Right lobe of liver (tissue), 4 donors: ENCODE measurements at regions not wholly inside any gene's neighbourhood (a gene's known extent, or its start where the extent isn't known, plus 50 kb on each side); places are given as distances from the start of the nearest gene placed in this dataset.

Experiments used
- CTCF ChIP-seq, 4 donors: fragments of 200-600 bp in 3 of 4; fragments of 450-650 bp in 1 of 4; IDR thresholded peaks; one replicate each; pipeline versions ENCODE4 v1.5.1 to v1.8.0; 2016 to 2022; ENCODE audit warnings: antibody characterized with exemption in 4 of 4, mild to moderate bottlenecking in 2 of 4
- POLR2A ChIP-seq: fragments of 450-650 bp; IDR thresholded peaks from one replicate; pipeline ENCODE4 v1.6.1; 2017; ENCODE audit warnings: antibody characterized with exemption, mild to moderate bottlenecking
- donor health status: DM: no; HTN: no; CAD: no.
- donor health status: DM: no; HTN: no; CAD: no.
- donor health status: DM: no; HTN: yes; CAD: no.

GRCh38 chr4:18582841-18583240 is 561.3 kb upstream of the LCORL start:
- TF ChIP-seq CTCF (IDR thresholded peaks at IDR 0.05) (no peak), POLR2A (no peak)
